ENCODE measurements at regions not wholly inside any gene's neighbourhood (a gene's known extent, or its start where the extent isn't known, plus 50 kb on each side); places are given as distances from the start of the nearest gene placed in this dataset.

DNA sequence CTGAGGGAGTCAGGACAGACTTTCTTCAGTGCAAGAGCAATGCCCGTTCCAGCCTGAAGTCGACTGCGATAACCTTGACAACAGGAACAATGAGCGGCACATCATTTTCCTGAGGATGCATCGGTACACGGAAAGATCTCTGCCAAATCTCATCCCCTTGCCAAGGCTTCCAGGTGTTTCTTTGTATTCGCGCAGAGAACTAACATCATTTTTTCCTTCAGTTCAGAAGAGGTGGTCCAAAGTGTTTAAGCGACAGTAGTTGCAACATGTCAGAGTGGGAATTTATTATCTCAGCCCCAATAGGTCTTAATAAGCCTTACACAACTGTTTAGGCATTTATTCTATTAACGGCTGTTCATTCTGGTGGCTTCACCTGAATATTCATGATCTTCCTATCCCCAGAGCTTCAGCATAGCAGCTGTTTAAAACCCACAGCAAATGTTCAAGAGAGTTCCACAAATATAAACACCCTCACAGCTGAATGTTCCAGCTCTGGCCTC lies 129.7 kb upstream of the NFIA start:
- Histone ChIP-seq H3K27ac (ENCODE audit: insufficient read depth in 1 of 2, low read depth in 1 of 2, low read length in 2 of 2, poor library complexity in 1 of 2, severe bottlenecking in 2 of 2) (no peak overlapping the region), H3K36me3 (ENCODE audit: control insufficient read depth in 4 of 4, insufficient read depth in 4 of 4, low read length in 3 of 4) (no peaks in the 10 kb centered on the region), H3K9me3 (ENCODE audit: control extremely low read depth in 1 of 5, control insufficient read depth in 4 of 5, insufficient read depth in 2 of 5, low read depth in 1 of 5, low read length in 4 of 5) (peaks cover 0 to 4% (median 0%) of the 10 kb centered on the region in 5 experiments), H3K27me3 (replicated peaks in 2 of 5; ENCODE audit: control insufficient read depth in 4 of 5, insufficient read depth in 5 of 5, low read length in 4 of 5) (no peaks in the 10 kb centered on the region), H3K4me3 (ENCODE audit: control insufficient read depth in 1 of 7, extremely low read depth in 1 of 7, insufficient read depth in 4 of 7, low read depth in 2 of 7, low read length in 6 of 7) (no peak overlapping the region), H3K4me1 (ENCODE audit: control extremely low read depth in 1 of 4, control insufficient read depth in 4 of 4, insufficient read depth in 4 of 4, low read length in 3 of 4) (peaks cover 17 to 37% (median 25%) of the 10 kb centered on the region in 4 experiments)
- ChIA-PET CTCF (interaction anchor here (1.2 kb wide), 1 partner anchor 26 kb away, joined by 5 read pairs; no protein-coding TSS in a partner anchor), POLR2A (interaction anchor here (0.6 kb wide), 1 partner anchor 18 kb away, joined by 3 read pairs; no protein-coding TSS in a partner anchor)
- WGBS (ENCODE audit: insufficient coverage): 89% methylated on average over 8 of the region's 10 CpGs
- DNase-seq: no peak

DNA sequence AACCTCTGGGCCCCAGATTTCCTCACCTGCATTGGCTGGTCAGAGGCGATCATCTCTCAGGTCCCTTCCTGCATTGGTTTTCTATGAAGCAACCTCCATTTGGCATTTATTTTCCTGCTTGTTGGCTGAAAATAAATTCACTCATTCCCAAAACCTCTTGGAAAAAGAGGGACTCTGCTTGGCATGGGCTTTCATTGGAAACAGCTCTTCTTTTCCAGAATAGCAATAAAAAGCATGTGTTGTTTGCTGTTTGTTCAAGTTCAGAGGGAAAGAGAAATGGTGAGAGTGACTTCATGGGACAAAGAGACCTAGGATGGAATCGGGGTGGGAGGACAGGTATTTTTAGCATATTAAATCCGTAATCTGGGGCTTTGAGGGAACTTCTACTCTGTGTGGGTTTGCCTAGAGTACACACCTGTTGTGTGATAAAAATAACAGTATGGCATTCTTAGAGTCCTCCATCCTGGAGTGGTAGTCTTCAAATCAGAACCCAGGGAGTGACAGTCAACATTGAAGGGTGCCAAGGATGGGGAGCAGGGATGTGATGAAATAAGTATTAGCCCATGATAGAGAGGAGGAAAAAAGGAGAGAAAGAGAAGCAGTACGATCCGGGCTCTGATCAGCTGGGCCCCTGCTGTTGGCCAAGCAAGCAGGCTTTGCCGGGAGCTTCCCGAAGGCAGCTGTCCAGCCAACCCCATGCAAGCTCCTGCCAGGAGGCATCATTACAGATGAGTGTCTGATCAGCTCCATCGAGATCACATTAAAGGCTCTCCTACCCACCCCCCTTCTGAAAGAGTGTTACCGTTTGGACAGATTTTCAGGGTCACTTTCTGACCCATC lies 131.9 kb upstream of the NFIA start:
- no peak for DNase-seq
- 96% methylated on average over 5 of the region's 9 CpGs for WGBS (ENCODE audit: insufficient coverage)
- Histone ChIP-seq H3K27ac (ENCODE audit: insufficient read depth in 1 of 2, low read depth in 1 of 2, low read length in 2 of 2, poor library complexity in 1 of 2, severe bottlenecking in 2 of 2) (no peak overlapping the region), H3K36me3 (ENCODE audit: control insufficient read depth in 4 of 4, insufficient read depth in 4 of 4, low read length in 3 of 4) (no peaks in the 10 kb centered on the region), H3K27me3 (replicated peaks in 2 of 5; ENCODE audit: control insufficient read depth in 4 of 5, insufficient read depth in 5 of 5, low read length in 4 of 5) (no peaks in the 10 kb centered on the region), H3K4me1 (ENCODE audit: control extremely low read depth in 1 of 4, control insufficient read depth in 4 of 4, insufficient read depth in 4 of 4, low read length in 3 of 4) (peaks cover 17 to 27% (median 20%) of the 10 kb centered on the region in 4 experiments), H3K4me3 (ENCODE audit: control insufficient read depth in 1 of 7, extremely low read depth in 1 of 7, insufficient read depth in 4 of 7, low read depth in 2 of 7, low read length in 6 of 7) (no peak overlapping the region), H3K9me3 (ENCODE audit: control extremely low read depth in 1 of 5, control insufficient read depth in 4 of 5, insufficient read depth in 2 of 5, low read depth in 1 of 5, low read length in 4 of 5) (peaks cover 0 to 4% (median 0%) of the 10 kb centered on the region in 5 experiments)
- POLR2A ChIA-PET: interaction anchor here (0.7 kb wide), 1 partner anchor 87 kb away, joined by 3 read pairs; no protein-coding TSS in a partner anchor
- CTCF ChIA-PET: no interaction called here

DNA sequence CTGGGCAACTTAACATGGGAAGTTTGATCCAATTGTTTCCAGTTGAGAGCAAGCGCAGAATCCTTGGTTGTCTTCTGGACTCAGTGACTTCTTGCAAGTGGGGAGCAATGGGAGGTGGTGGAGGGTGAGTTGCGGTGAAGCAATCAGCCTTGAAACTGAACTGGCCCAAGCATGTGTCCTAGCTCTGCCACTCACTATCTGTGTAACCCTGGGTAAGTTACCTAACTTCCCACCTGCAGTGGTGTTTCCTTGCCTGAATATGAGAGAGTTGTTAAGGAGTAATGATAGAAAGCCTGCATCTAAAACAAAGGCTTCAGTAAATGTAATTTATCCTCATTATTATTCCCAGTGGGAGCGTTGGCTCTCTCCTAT lies 132.5 kb upstream of the NFIA start:
- Histone ChIP-seq H3K9me3 (ENCODE audit: control extremely low read depth in 1 of 5, control insufficient read depth in 4 of 5, insufficient read depth in 2 of 5, low read depth in 1 of 5, low read length in 4 of 5) (no peaks in the 10 kb centered on the region), H3K4me1 (ENCODE audit: control extremely low read depth in 1 of 4, control insufficient read depth in 4 of 4, insufficient read depth in 4 of 4, low read length in 3 of 4) (peaks cover 17 to 27% (median 20%) of the 10 kb centered on the region in 4 experiments), H3K4me3 (ENCODE audit: control insufficient read depth in 1 of 7, extremely low read depth in 1 of 7, insufficient read depth in 4 of 7, low read depth in 2 of 7, low read length in 6 of 7) (peak overlapping the region in 2 of 7 experiments; percentile 24 to 32), H3K27me3 (replicated peaks in 2 of 5; ENCODE audit: control insufficient read depth in 4 of 5, insufficient read depth in 5 of 5, low read length in 4 of 5) (no peaks in the 10 kb centered on the region), H3K27ac (ENCODE audit: insufficient read depth in 1 of 2, low read depth in 1 of 2, low read length in 2 of 2, poor library complexity in 1 of 2, severe bottlenecking in 2 of 2) (no peak overlapping the region), H3K36me3 (ENCODE audit: control insufficient read depth in 4 of 4, insufficient read depth in 4 of 4, low read length in 3 of 4) (no peaks in the 10 kb centered on the region)
- no peak for DNase-seq
- ChIA-PET CTCF (interaction anchor here (0.9 to 2.4 kb wide), 3 partner anchors 10 to 668 kb away, joined by 3 to 12 read pairs (median 3); no protein-coding TSS in a partner anchor), POLR2A (no interaction called here)
- WGBS (ENCODE audit: insufficient coverage): 90% methylated on average over 2 of the region's 3 CpGs

DNA sequence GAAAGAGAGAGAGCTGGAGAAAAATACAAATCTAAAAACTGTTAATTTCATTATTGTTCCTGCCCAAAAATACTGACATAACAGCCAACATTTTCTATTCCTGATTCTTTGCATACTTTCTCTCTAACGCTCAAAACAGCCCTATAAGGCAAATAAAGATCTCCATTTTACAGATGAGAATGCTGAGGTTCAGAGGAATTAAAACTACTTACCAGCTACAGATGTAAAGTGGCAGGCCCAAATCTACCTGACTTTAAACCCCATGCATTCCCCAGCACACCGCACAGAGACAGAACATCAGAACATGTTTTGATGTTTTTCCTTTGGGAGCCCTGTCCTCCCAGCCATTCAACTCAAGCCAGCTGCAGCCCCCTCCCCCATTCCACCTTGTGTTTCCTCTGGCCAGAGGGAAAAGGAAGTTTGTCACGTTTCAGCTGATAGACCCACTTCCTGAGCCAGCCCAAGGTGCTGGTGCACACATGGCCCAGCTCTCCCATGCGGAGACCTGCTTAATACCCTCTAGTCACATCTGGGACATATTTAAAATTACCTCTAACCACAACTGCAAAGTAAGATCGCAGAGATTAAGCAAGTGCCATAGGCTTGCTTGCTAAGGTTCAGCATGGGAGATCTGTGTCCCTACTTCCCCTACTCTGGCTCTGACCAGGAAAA lies 133.1 kb upstream of the NFIA start:
- Histone ChIP-seq H3K36me3 (ENCODE audit: control insufficient read depth in 4 of 4, insufficient read depth in 4 of 4, low read length in 3 of 4) (no peaks in the 10 kb centered on the region), H3K27ac (ENCODE audit: insufficient read depth in 1 of 2, low read depth in 1 of 2, low read length in 2 of 2, poor library complexity in 1 of 2, severe bottlenecking in 2 of 2) (no peak overlapping the region), H3K4me3 (ENCODE audit: control insufficient read depth in 1 of 7, extremely low read depth in 1 of 7, insufficient read depth in 4 of 7, low read depth in 2 of 7, low read length in 6 of 7) (peak overlapping the region in 3 of 7 experiments; percentile 21 to 32 (median 24)), H3K27me3 (replicated peaks in 2 of 5; ENCODE audit: control insufficient read depth in 4 of 5, insufficient read depth in 5 of 5, low read length in 4 of 5) (no peaks in the 10 kb centered on the region), H3K9me3 (ENCODE audit: control extremely low read depth in 1 of 5, control insufficient read depth in 4 of 5, insufficient read depth in 2 of 5, low read depth in 1 of 5, low read length in 4 of 5) (no peaks in the 10 kb centered on the region), H3K4me1 (ENCODE audit: control extremely low read depth in 1 of 4, control insufficient read depth in 4 of 4, insufficient read depth in 4 of 4, low read length in 3 of 4) (peaks cover 17 to 27% (median 20%) of the 10 kb centered on the region in 4 experiments)
- CTCF ChIA-PET: interaction anchor here (0.8 to 2.4 kb wide), 7 partner anchors 10 to 668 kb away, joined by 3 to 12 read pairs (median 3); no protein-coding TSS in a partner anchor
- WGBS (ENCODE audit: insufficient coverage): 8% methylated on average over 2 of the region's 5 CpGs
- POLR2A ChIA-PET: no interaction called here
- peak; percentile 83 to 98 (median 97) for DNase-seq

DNA sequence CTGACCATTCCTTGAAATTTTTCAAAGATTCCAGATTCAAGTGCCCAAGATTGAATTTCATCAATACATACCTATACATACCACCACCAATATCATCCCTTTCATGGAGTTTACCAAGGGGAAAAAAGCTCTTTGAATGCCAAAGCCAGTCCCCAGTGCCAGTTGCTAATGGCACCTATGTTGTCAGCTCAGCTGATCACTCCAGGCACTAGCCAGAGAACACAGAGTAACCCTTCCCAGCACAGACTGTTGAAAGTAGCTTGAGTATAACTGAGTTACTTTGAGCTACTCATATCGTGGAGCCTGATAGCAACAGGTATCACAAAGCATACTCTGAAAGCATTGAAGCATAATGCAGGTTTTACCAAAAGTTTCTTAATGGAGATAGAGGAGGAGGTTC lies 133.9 kb upstream of the NFIA start:
- Histone ChIP-seq H3K4me1 (ENCODE audit: control extremely low read depth in 1 of 4, control insufficient read depth in 4 of 4, insufficient read depth in 4 of 4, low read length in 3 of 4) (peaks cover 17 to 27% (median 20%) of the 10 kb centered on the region in 4 experiments), H3K36me3 (ENCODE audit: control insufficient read depth in 4 of 4, insufficient read depth in 4 of 4, low read length in 3 of 4) (no peaks in the 10 kb centered on the region), H3K4me3 (ENCODE audit: control insufficient read depth in 1 of 7, extremely low read depth in 1 of 7, insufficient read depth in 4 of 7, low read depth in 2 of 7, low read length in 6 of 7) (no peak overlapping the region), H3K27me3 (replicated peaks in 2 of 5; ENCODE audit: control insufficient read depth in 4 of 5, insufficient read depth in 5 of 5, low read length in 4 of 5) (no peaks in the 10 kb centered on the region), H3K27ac (ENCODE audit: insufficient read depth in 1 of 2, low read depth in 1 of 2, low read length in 2 of 2, poor library complexity in 1 of 2, severe bottlenecking in 2 of 2) (no peak overlapping the region), H3K9me3 (ENCODE audit: control extremely low read depth in 1 of 5, control insufficient read depth in 4 of 5, insufficient read depth in 2 of 5, low read depth in 1 of 5, low read length in 4 of 5) (no peaks in the 10 kb centered on the region)
- ChIA-PET CTCF (interaction anchor here (0.8 to 2.4 kb wide), 7 partner anchors 11 to 667 kb away, joined by 3 to 12 read pairs (median 3); no protein-coding TSS in a partner anchor), POLR2A (no interaction called here)
- peak in 1 of 3 donors; percentile 25 for DNase-seq
- WGBS (ENCODE audit: insufficient coverage): no CpG with 5 or more reads among the region's 1 CpG

DNA sequence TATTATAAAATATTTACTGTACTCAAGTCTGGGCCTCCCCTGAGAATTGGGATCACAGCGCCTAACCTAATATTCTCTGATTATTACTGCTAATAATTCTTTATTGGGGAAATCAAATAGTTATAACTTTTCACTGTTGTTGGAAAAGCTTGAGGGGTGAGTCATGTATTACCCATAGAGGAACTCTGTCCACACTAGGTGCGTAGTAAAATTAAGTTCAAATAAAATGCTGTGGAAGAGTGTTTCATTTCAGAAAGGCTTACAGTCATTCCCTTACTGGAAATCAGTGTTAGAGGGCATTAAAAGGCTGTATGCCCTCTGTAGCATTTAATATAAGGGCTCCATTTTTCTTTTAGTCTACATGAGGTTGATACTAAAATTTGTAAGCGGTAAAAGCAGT lies 135.0 kb upstream of the NFIA start:
- CTCF ChIA-PET: interaction anchor here (0.7 to 2.2 kb wide), 4 partner anchors 12 to 32 kb away, joined by 3 to 11 read pairs (median 4); no protein-coding TSS in a partner anchor
- Histone ChIP-seq H3K27me3 (replicated peaks in 2 of 5; ENCODE audit: control insufficient read depth in 4 of 5, insufficient read depth in 5 of 5, low read length in 4 of 5) (no peaks in the 10 kb centered on the region), H3K4me1 (ENCODE audit: control extremely low read depth in 1 of 4, control insufficient read depth in 4 of 4, insufficient read depth in 4 of 4, low read length in 3 of 4) (peaks cover 17 to 27% (median 20%) of the 10 kb centered on the region in 4 experiments), H3K27ac (ENCODE audit: insufficient read depth in 1 of 2, low read depth in 1 of 2, low read length in 2 of 2, poor library complexity in 1 of 2, severe bottlenecking in 2 of 2) (no peak overlapping the region), H3K36me3 (ENCODE audit: control insufficient read depth in 4 of 4, insufficient read depth in 4 of 4, low read length in 3 of 4) (no peaks in the 10 kb centered on the region), H3K4me3 (ENCODE audit: control insufficient read depth in 1 of 7, extremely low read depth in 1 of 7, insufficient read depth in 4 of 7, low read depth in 2 of 7, low read length in 6 of 7) (no peak overlapping the region), H3K9me3 (ENCODE audit: control extremely low read depth in 1 of 5, control insufficient read depth in 4 of 5, insufficient read depth in 2 of 5, low read depth in 1 of 5, low read length in 4 of 5) (no peaks in the 10 kb centered on the region)
- POLR2A ChIA-PET: no interaction called here
- WGBS (ENCODE audit: insufficient coverage): 100% methylated on average over 1 of the region's 3 CpGs
- no peak for DNase-seq
